CD4-positive, alpha-beta T cell treated with Interleukin-17A for 1 hour (primary cell): ENCODE measurements at regions not wholly inside any gene's neighbourhood (a gene's known extent, or its start where the extent isn't known, plus 50 kb on each side); places are given as distances from the start of the nearest gene placed in this dataset.

ENCODE experiments used
- DNase-seq: peaks from one replicate; pipeline ENCODE4 v3.0.0-alpha.2; 2020

GRCh38 chr7:155138204-155138603, 68.1 kb downstream of the HTR5A start:
- no peak for DNase-seq

- DNase-seq: no peak
Observed at GRCh38 chr7:155141562-155141961, 71.4 kb downstream of the HTR5A start.

GRCh38 chr7:155143381-155143780, 73.3 kb downstream of the HTR5A start:
- no peak for DNase-seq

- DNase-seq: no peak
Observed at GRCh38 chr7:155144371-155144770, 74.2 kb downstream of the HTR5A start.

- DNase-seq: no peak
Observed at GRCh38 chr7:155145477-155146255, 75.5 kb downstream of the HTR5A start.

- no peak for DNase-seq
Observed at GRCh38 chr7:155147172-155147571, 77.0 kb downstream of the HTR5A start.

- DNase-seq: no peak
Observed at GRCh38 chr7:155147624-155148023, 77.5 kb downstream of the HTR5A start.

GRCh38 chr7:155153676-155154075, 83.6 kb downstream of the HTR5A start:
- no peak for DNase-seq

- DNase-seq: no peak
Observed at GRCh38 chr7:155154586-155154985, 84.5 kb downstream of the HTR5A start.

GRCh38 chr7:155161690-155162089, 91.6 kb downstream of the HTR5A start:
- DNase-seq: no peak

- DNase-seq: no peak
Observed at GRCh38 chr7:155162422-155162821, 92.3 kb downstream of the HTR5A start.

- DNase-seq: no peak
Observed at GRCh38 chr7:155163696-155164095, 93.6 kb downstream of the HTR5A start.

GRCh38 chr7:155164316-155164715, 94.2 kb downstream of the HTR5A start:
- DNase-seq: no peak

GRCh38 chr7:155166108-155166507, 96.0 kb downstream of the HTR5A start:
- no peak for DNase-seq

- no peak for DNase-seq
Observed at GRCh38 chr7:155166673-155167370, 96.7 kb downstream of the HTR5A start.

GRCh38 chr7:155167706-155168365, 97.7 kb downstream of the HTR5A start:
- no peak for DNase-seq

GRCh38 chr7:155168597-155169480, 98.7 kb downstream of the HTR5A start:
- no peak for DNase-seq

GRCh38 chr7:155169498-155170065, 99.5 kb downstream of the HTR5A start:
- no peak for DNase-seq

GRCh38 chr7:155170331-155170730, 100.2 kb downstream of the HTR5A start:
- no peak for DNase-seq

- DNase-seq: no peak
Observed at GRCh38 chr7:155172141-155172540, 102.0 kb downstream of the HTR5A start.

- DNase-seq: no peak
Observed at GRCh38 chr7:155173905-155174304, 103.8 kb downstream of the HTR5A start.

GRCh38 chr7:155178096-155178495, 108.0 kb downstream of the HTR5A start:
- no peak for DNase-seq

GRCh38 chr7:155181768-155182167, 111.6 kb downstream of the HTR5A start:
- DNase-seq: no peak
